HCT116 (cell line): ENCODE measurements at regions not wholly inside any gene's neighbourhood (a gene's known extent, or its start where the extent isn't known, plus 50 kb on each side); places are given as distances from the start of the nearest gene placed in this dataset.

Source experiments
- ATAC-seq: fragments of 200-7000 bp; cut with Tn5 transposase; 2 replicates; pipeline ENCODE4 v1.9.1; 2020; ENCODE audit warnings: mild to moderate bottlenecking, moderate library complexity
- BruUV-seq: library from RNA; stranded (reverse); fragments of 400-500 nt; replicated peaks from 2 replicates; lab custom pipeline; 2021; lab: Mats Ljungman, UMichigan
- CTCF ChIA-PET: fragments of 300-600 bp; sonication (Branson Sonifier 250); formaldehyde crosslinking; loops from one replicate; lab custom pipeline; 2021; ENCODE audit warnings: antibody characterized with exemption; lab: Charles Lee
- POLR2A ChIA-PET: fragments of 300-600, 350-600 bp; sonication (Branson Sonifier 250); formaldehyde crosslinking; loops from one replicate; lab custom pipeline; 2021; ENCODE audit warnings: antibody characterized with exemption; lab: Charles Lee
- RAD21 ChIA-PET, 2 experiments: fragments of 300-600 bp; sonication (Branson Sonifier 250); formaldehyde crosslinking; loops; one replicate each; lab custom pipeline; 2023; ENCODE audit warnings: low total read pairs in 2 of 2; ENCODE audit not compliant: uncharacterized antibody in 2 of 2, unreplicated experiment in 2 of 2, low non-redundant PET in 1 of 2; lab: Charles Lee
- DNase-seq: peaks from one replicate; pipeline ENCODE4 v3.0.0-alpha.2; 2010; ENCODE audit warnings: low read depth, low spot score
- H2AFZ ChIP-seq: fragments of 200-600 bp; shearing (Covaris generic), sonication (generic); 2 replicates; pipeline ENCODE4 v1.6.1; 2017; ENCODE audit warnings: low read depth, mixed run types, mixed read lengths, antibody characterized with exemption, low read length; ENCODE audit not compliant: poor library complexity, severe bottlenecking
- H3K27ac ChIP-seq: 2 replicates; pipeline ENCODE4 v1.5.1; 2012; ENCODE audit warnings: low read depth, low read length
- H3K27me3 ChIP-seq: fragments of 200-600 bp; sonication (generic); 2 replicates; pipeline ENCODE4 v1.6.1; 2016; ENCODE audit warnings: mixed run types, low read length, mixed read lengths; ENCODE audit not compliant: insufficient read depth
- H3K36me3 ChIP-seq, 2 experiments: fragments of 200-500 bp in 1 of 2; fragments of 200-600 bp in 1 of 2; sonication (Bioruptor generic) in 1 of 2; sonication (generic) in 1 of 2; 2 replicates each; pipeline versions ENCODE4 v1.5.1 to v1.6.1; 2014 to 2016; ENCODE audit warnings: low read length in 2 of 2, inconsistent platforms in 1 of 2, mixed read lengths in 1 of 2, mixed run types in 1 of 2; ENCODE audit not compliant: insufficient read depth in 2 of 2, control insufficient read depth in 1 of 2
- H3K4me1 ChIP-seq, 2 experiments: fragments of 200-600 bp in 1 of 2; sonication (generic) in 1 of 2; 2 replicates each; pipeline versions ENCODE4 v1.5.1 to v1.6.1; 2012 to 2017; ENCODE audit warnings: low read length in 2 of 2, inconsistent platforms in 1 of 2, mild to moderate bottlenecking in 1 of 2, mixed read lengths in 1 of 2, mixed run types in 1 of 2, moderate library complexity in 1 of 2; ENCODE audit not compliant: insufficient read depth in 2 of 2, control insufficient read depth in 1 of 2
- H3K4me2 ChIP-seq: fragments of 200-600 bp; sonication (generic); 2 replicates; pipeline ENCODE4 v1.6.1; 2017; ENCODE audit warnings: mixed run types, low read length, mixed read lengths
- H3K4me3 ChIP-seq, 2 experiments: fragments of 200-600 bp in 1 of 2; sonication (generic) in 1 of 2; replicated peaks in 1 of 2; 2 replicates each; pipeline ENCODE4 v1.5.1; 2011 to 2016; ENCODE audit warnings: low read length in 2 of 2, control low read depth in 1 of 2, low read depth in 1 of 2, mild to moderate bottlenecking in 1 of 2, mixed read lengths in 1 of 2, mixed run types in 1 of 2
- H3K79me2 ChIP-seq: fragments of 200-600 bp; sonication (generic); 2 replicates; pipeline ENCODE4 v1.6.1; 2017; ENCODE audit warnings: mild to moderate bottlenecking, mixed run types, low read length, moderate library complexity, mixed read lengths; ENCODE audit not compliant: insufficient read depth
- H3K9ac ChIP-seq: fragments of 200-600 bp; sonication (generic); 2 replicates; pipeline ENCODE4 v1.6.1; 2016; ENCODE audit warnings: low read length, mixed read lengths
- H3K9me2 ChIP-seq: fragments of 200-600 bp; sonication (generic), shearing (Covaris generic); 2 replicates; pipeline ENCODE4 v1.6.1; 2017; ENCODE audit warnings: mixed run types, mild to moderate bottlenecking, moderate library complexity; ENCODE audit not compliant: insufficient read depth
- H3K9me3 ChIP-seq, 2 experiments: fragments of 200-500 bp in 1 of 2; fragments of 200-600 bp in 1 of 2; sonication (Bioruptor generic) in 1 of 2; sonication (generic) in 1 of 2; 2 replicates each; pipeline ENCODE4 v1.6.1; 2014 to 2017; ENCODE audit warnings: low read length in 2 of 2, mixed read lengths in 2 of 2, inconsistent platforms in 1 of 2, low read depth in 1 of 2, mild to moderate bottlenecking in 1 of 2, mixed run types in 1 of 2, moderate library complexity in 1 of 2; ENCODE audit not compliant: control insufficient read depth in 1 of 2, insufficient read depth in 1 of 2
- H4K20me1 ChIP-seq: fragments of 200-600 bp; sonication (generic), shearing (Covaris generic); 2 replicates; pipeline ENCODE4 v1.6.1; 2017; ENCODE audit warnings: mixed run types, mild to moderate bottlenecking, moderate library complexity; ENCODE audit not compliant: insufficient read depth
- CTCF ChIP-seq, 3 experiments: fragments of 200-600 bp in 1 of 3; sonication (generic) in 1 of 3; IDR thresholded peaks in 2 of 3; conservative IDR thresholded peaks in 1 of 3; 2 replicates each; pipeline ENCODE4 v1.5.1; 2012 to 2017; ENCODE audit warnings: low read depth in 2 of 3, low read length in 2 of 3, antibody characterized with exemption in 1 of 3, borderline replicate concordance in 1 of 3, control low read depth in 1 of 3, mild to moderate bottlenecking in 1 of 3, mixed read lengths in 1 of 3, mixed run types in 1 of 3, moderate library complexity in 1 of 3; ENCODE audit not compliant: insufficient read depth in 1 of 3
- EGR1 ChIP-seq: IDR thresholded peaks from 2 replicates; pipeline ENCODE4 v1.6.1; 2012; ENCODE audit warnings: low read depth
- ELF1 ChIP-seq: IDR thresholded peaks from 2 replicates; pipeline ENCODE4 v1.6.1; 2012; ENCODE audit warnings: low read depth, borderline replicate concordance
- MAX ChIP-seq: IDR thresholded peaks from 2 replicates; pipeline ENCODE4 v1.6.1; 2012
- POLR2A ChIP-seq: IDR thresholded peaks from 2 replicates; pipeline ENCODE4 v1.7.0; 2011; ENCODE audit warnings: borderline replicate concordance; ENCODE audit not compliant: insufficient read depth, insufficient read length; ENCODE audit errors: extremely low read depth
- POLR2AphosphoS5 ChIP-seq: IDR thresholded peaks from 2 replicates; pipeline ENCODE4 v1.6.1; 2011; ENCODE audit warnings: mild to moderate bottlenecking, low read depth, low read length, moderate library complexity
- REST ChIP-seq: IDR thresholded peaks from 2 replicates; pipeline ENCODE4 v1.6.1; 2012; ENCODE audit warnings: low read depth
- SIN3A ChIP-seq: IDR thresholded peaks from 2 replicates; pipeline ENCODE4 v1.6.1; 2012; ENCODE audit warnings: low read depth
- SRF ChIP-seq: IDR thresholded peaks from 2 replicates; pipeline ENCODE4 v1.6.1; 2012; ENCODE audit warnings: low read depth
- TCF7L2 ChIP-seq: IDR thresholded peaks from 2 replicates; pipeline ENCODE4 v1.7.0; 2011; ENCODE audit warnings: borderline replicate concordance, inconsistent platforms; ENCODE audit not compliant: insufficient read depth, insufficient read length; ENCODE audit errors: extremely low read depth
- YY1 ChIP-seq: IDR thresholded peaks from 2 replicates; pipeline ENCODE4 v1.6.1; 2011; ENCODE audit warnings: low read length, low read depth, moderate library complexity, mild to moderate bottlenecking; ENCODE audit not compliant: insufficient replicate concordance; ENCODE audit errors: extremely low read depth
- ZBTB33 ChIP-seq: IDR thresholded peaks from 2 replicates; pipeline ENCODE4 v1.6.1; 2011; ENCODE audit warnings: mild to moderate bottlenecking, low read length, moderate library complexity; ENCODE audit not compliant: insufficient replicate concordance; ENCODE audit errors: extremely low read depth
- ZNF274 ChIP-seq: fragments of 200-500 bp; sonication (Bioruptor generic); IDR thresholded peaks from 2 replicates; pipeline ENCODE4 v1.6.1; 2014; ENCODE audit warnings: mild to moderate bottlenecking, low read depth, low read length, inconsistent platforms
- intact Hi-C: fragments of 100-400 bp; cut with micrococcal nuclease; formaldehyde crosslinking; loops from 2 replicates; pipeline ENCODE4 v1.10.0; 2022
- TF ChIP-seq, protein P1 (sequence below): IDR thresholded peaks from 2 replicates; pipeline ENCODE4 v1.6.1; 2012

- Histone ChIP-seq H3K9me2 (no peaks in the 10 kb centered on the region), H3K27me3 (no peaks in the 10 kb centered on the region), H2AFZ (no peak overlapping the region), H3K9me3 (no peaks in the 10 kb centered on the region), H3K4me2 (no peak overlapping the region), H3K4me3 (no peak overlapping the region), H4K20me1 (no peaks in the 10 kb centered on the region), H3K36me3 (no peaks in the 10 kb centered on the region), H3K9ac (no peak overlapping the region), H3K27ac (no peak overlapping the region), H3K4me1 (no peaks in the 10 kb centered on the region), H3K79me2 (no peaks in the 10 kb centered on the region)
- intact Hi-C loops: no loop called here
- TF ChIP-seq TCF7L2: no peak
- TF ChIP-seq SRF: no peak
- no peak for TF ChIP-seq ZBTB33
- TF ChIP-seq, protein P1, sequence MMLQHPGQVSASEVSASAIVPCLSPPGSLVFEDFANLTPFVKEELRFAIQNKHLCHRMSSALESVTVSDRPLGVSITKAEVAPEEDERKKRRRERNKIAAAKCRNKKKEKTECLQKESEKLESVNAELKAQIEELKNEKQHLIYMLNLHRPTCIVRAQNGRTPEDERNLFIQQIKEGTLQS: no peak
- no peak for TF ChIP-seq MAX
- no peak for TF ChIP-seq ELF1
- no peak for TF ChIP-seq CTCF (IDR thresholded peaks at IDR 0.05 in 2 of 3, conservative IDR thresholded peaks at IDR 0.05 in 1 of 3; ENCODE audit: borderline replicate concordance in 1 of 3, insufficient read depth in 1 of 3, low read depth in 2 of 3, low read length in 2 of 3)
- TF ChIP-seq SIN3A: no peak
- no peak for TF ChIP-seq POLR2A
- TF ChIP-seq ZNF274: no peak
- TF ChIP-seq EGR1: no peak
- TF ChIP-seq YY1: no peak
- TF ChIP-seq REST: no peak
- no peak for TF ChIP-seq POLR2AphosphoS5
- CTCF ChIA-PET: no interaction called here
- BruUV-seq: no TSS peak
- ATAC-seq (no peak), DNase-seq (no peak)
- RAD21 ChIA-PET: no interaction called here
- POLR2A ChIA-PET: no interaction called here
Observed at GRCh38 chr10:130634816-130635215, 498.6 kb downstream of the GLRX3 start.
